ENCODE measurements at regions not wholly inside any gene's neighbourhood (a gene's known extent, or its start where the extent isn't known, plus 50 kb on each side); places are given as distances from the start of the nearest gene placed in this dataset.

GRCh38 chr5:19048726-19049125, 939.3 kb downstream of the CDH18 start:
- no peak overlapping the region for H4K8ac ChIP-seq (ENCODE audit: extremely low read depth, insufficient read depth, low read length)
- no peaks in the 10 kb centered on the region for H3K23me2 ChIP-seq (ENCODE audit: low read depth, low read length)
- H3K23ac ChIP-seq (ENCODE audit: insufficient read length): no peak overlapping the region
- DNase-seq (ENCODE audit: low read depth in 1 of 2, low spot score in 2 of 2) (no peak), FAIRE-seq (no peak)
- no peak overlapping the region for H2AFZ ChIP-seq (ENCODE audit: low read length)
- no peaks in the 10 kb centered on the region for H3K9me3 ChIP-seq (ENCODE audit: insufficient read depth in 2 of 2, low read depth in 1 of 2, low read length in 1 of 2)
- ChIA-PET CTCF (ENCODE audit: partially characterized antibody) (no interaction called here), POLR2A (ENCODE audit: partially characterized antibody) (no interaction called here)
- H3K9ac ChIP-seq (replicated peaks in 1 of 4; ENCODE audit: extremely low read depth in 1 of 4, low read depth in 3 of 4, low read length in 3 of 4): no peak overlapping the region
- no peaks in the 10 kb centered on the region for H3K4me1 ChIP-seq (replicated peaks in 1 of 4; ENCODE audit: control insufficient read depth in 3 of 4, insufficient read depth in 4 of 4, low read length in 3 of 4)
- H3K4me3 ChIP-seq (ENCODE audit: extremely low read depth in 1 of 4, insufficient read depth in 2 of 4, low read depth in 3 of 4, low read length in 4 of 4): no peak overlapping the region
- no peak overlapping the region for H2BK15ac ChIP-seq (ENCODE audit: low read length)
- no peaks in the 10 kb centered on the region for H3K79me2 ChIP-seq (ENCODE audit: control insufficient read depth in 1 of 2, insufficient read depth in 2 of 2, low read length in 2 of 2)
- H3K27ac ChIP-seq (ENCODE audit: low read depth, low read length): no peak overlapping the region
- no peak overlapping the region for H3K4ac ChIP-seq (replicated peaks; ENCODE audit: insufficient read length, low read depth, low read length)
- no peak overlapping the region for H2BK120ac ChIP-seq (replicated peaks; ENCODE audit: low read depth, low read length)
- H3K4me2 ChIP-seq (ENCODE audit: insufficient read depth in 1 of 2, low read depth in 2 of 2, low read length in 2 of 2): no peak overlapping the region
- no peaks in the 10 kb centered on the region for H3K36me3 ChIP-seq (ENCODE audit: control insufficient read depth in 2 of 4, insufficient read depth in 4 of 4, low read length in 3 of 4)
- no peak overlapping the region for H2AK5ac ChIP-seq (ENCODE audit: low read depth, low read length)
- H4K20me1 ChIP-seq (replicated peaks in 1 of 2; ENCODE audit: control insufficient read depth in 1 of 2, insufficient read depth in 2 of 2, low read length in 2 of 2): no peaks in the 10 kb centered on the region
- H3K79me1 ChIP-seq (ENCODE audit: low read depth, low read length): no peaks in the 10 kb centered on the region
- no peak overlapping the region for H2BK5ac ChIP-seq (ENCODE audit: low read depth, low read length)
- no peak overlapping the region for H3K14ac ChIP-seq (ENCODE audit: insufficient read length)
- no peaks in the 10 kb centered on the region for H3K27me3 ChIP-seq (replicated peaks in 1 of 4; ENCODE audit: control insufficient read depth in 3 of 4, extremely low read depth in 1 of 4, insufficient read depth in 3 of 4, low read length in 3 of 4)
- no peak overlapping the region for H3K18ac ChIP-seq (ENCODE audit: extremely low read depth, low read length)
- no peak overlapping the region for H2BK20ac ChIP-seq (ENCODE audit: low read length)
- H3K56ac ChIP-seq (replicated peaks; ENCODE audit: insufficient read length, low read depth, low read length): no peak overlapping the region
- no peak overlapping the region for H4K91ac ChIP-seq (replicated peaks; ENCODE audit: insufficient read length, low read length)
- WGBS, 2 experiments (ENCODE audit: extremely low coverage in 1 of 2, insufficient coverage in 1 of 2, insufficient read length in 1 of 2, insufficient replicate concordance in 2 of 2, low coverage in 1 of 2, low lambda C conversion rate in 2 of 2, missing lambda C conversion rate in 1 of 2): 85% methylated on average over 3 of the region's 3 CpGs; no CpG with 5 or more reads in 1 of the 2 experiments
- H2BK12ac ChIP-seq (ENCODE audit: low read depth, low read length): no peak overlapping the region
- H4K5ac ChIP-seq (ENCODE audit: insufficient read length, low read depth, low read length): no peak overlapping the region
- TF ChIP-seq EGR1 (IDR thresholded peaks at IDR 0.05; ENCODE audit: borderline replicate concordance, low read depth, low read length) (no peak), FOSL1 (IDR thresholded peaks at IDR 0.05; ENCODE audit: insufficient read depth, low read depth, low read length) (no peak), RNF2 (IDR thresholded peaks at IDR 0.05; ENCODE audit: borderline replicate concordance, low read depth, low read length, missing control alignments, poor library complexity, severe bottlenecking) (no peak), CBX8 (IDR thresholded peaks at IDR 0.05; ENCODE audit: borderline replicate concordance, low read depth, low read length) (no peak), BRCA1 (IDR thresholded peaks at IDR 0.05; ENCODE audit: low read depth, low read length) (no peak), GTF2F1 (IDR thresholded peaks at IDR 0.05; ENCODE audit: borderline replicate concordance, low read depth, low read length) (no peak), SP4 (IDR thresholded peaks at IDR 0.05; ENCODE audit: low read length) (no peak), RXRA (IDR thresholded peaks at IDR 0.05; ENCODE audit: insufficient read depth, low read depth, low read length) (no peak), NANOG (IDR thresholded peaks at IDR 0.05; ENCODE audit: insufficient read depth, low read depth, low read length, poor library complexity, severe bottlenecking) (no peak), BCL11A (IDR thresholded peaks at IDR 0.05; ENCODE audit: low read depth in 2 of 2, low read length in 2 of 2) (no peak), KDM4A (IDR thresholded peaks at IDR 0.05; ENCODE audit: low read depth, low read length, severe bottlenecking) (no peak), POLR2AphosphoS5 (IDR thresholded peaks at IDR 0.05; ENCODE audit: low read depth, low read length) (no peak), CHD2 (IDR thresholded peaks at IDR 0.05; ENCODE audit: low read length) (no peak), USF2 (IDR thresholded peaks at IDR 0.05; ENCODE audit: low read length) (no peak)

All from H1 (cell line).